SIG-M5 treated with dmso at 0.1 percent for 504 hours (cell line): ENCODE measurements at regions not wholly inside any gene's neighbourhood (a gene's known extent, or its start where the extent isn't known, plus 50 kb on each side); places are given as distances from the start of the nearest gene placed in this dataset.
"Not testable (repeated sequence)": the region's sequence is repeated elsewhere in the genome, so short reads cannot be mapped to it uniquely, and the experiment has no call there.

Experiments used
- DNase-seq: peaks from one replicate; lab custom pipeline; 2025; ENCODE audit not compliant: unreplicated experiment; lab: John Stamatoyannopoulos, UW

GRCh38 chr12:47351526-47351925 lies 271.8 kb upstream of the AMIGO2 start:
- DNase-seq: no peak

GRCh38 chr12:47350062-47350408 lies 270.3 kb upstream of the AMIGO2 start:
- DNase-seq: no peak

DNA sequence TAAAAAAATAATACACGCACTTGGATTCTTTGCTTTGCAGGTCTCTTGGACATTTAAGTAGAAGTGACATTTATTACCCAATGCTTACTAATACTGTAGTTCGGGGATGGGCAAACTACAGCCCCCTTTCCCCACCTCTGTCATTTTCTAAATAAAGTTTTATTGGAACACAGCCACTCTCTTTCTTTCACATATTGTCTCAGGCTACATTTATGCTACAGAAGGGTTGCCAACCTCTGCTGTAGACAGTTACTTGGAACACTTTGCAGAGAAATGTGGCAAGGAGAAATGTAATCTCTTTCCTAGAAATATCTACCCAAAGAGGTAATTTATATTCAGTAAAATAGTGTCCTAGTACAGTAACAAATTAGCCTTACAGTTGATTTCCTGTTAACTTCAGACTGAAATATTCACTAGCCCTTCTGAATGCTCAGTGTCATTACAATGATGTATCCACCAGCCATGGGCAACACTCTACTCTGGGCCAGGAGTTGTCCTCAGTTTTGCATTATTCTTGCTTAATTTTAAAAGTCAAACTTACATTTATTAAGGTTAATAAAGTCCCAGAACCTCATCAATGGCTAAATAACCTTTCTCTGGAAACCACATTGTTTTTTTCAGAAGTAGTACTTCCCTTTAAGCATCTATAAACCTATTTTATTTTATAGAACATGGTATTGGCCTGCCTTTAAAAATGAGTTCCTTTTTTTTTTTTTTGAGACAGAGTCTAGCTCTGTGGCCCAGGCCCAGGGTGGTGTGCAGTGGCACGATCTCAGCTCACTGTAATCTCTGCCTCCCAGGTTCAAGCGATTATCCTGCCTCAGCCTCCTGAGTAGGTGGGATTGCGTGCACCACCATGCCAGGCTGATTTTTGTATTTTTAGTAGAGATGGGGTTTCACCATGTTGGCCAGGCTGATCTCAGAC lies 269.6 kb upstream of the AMIGO2 start:
- no peak for DNase-seq

- DNase-seq: no peak
These were observed 268.4 kb upstream of the AMIGO2 start for GRCh38 chr12:47348206-47348605.

DNA sequence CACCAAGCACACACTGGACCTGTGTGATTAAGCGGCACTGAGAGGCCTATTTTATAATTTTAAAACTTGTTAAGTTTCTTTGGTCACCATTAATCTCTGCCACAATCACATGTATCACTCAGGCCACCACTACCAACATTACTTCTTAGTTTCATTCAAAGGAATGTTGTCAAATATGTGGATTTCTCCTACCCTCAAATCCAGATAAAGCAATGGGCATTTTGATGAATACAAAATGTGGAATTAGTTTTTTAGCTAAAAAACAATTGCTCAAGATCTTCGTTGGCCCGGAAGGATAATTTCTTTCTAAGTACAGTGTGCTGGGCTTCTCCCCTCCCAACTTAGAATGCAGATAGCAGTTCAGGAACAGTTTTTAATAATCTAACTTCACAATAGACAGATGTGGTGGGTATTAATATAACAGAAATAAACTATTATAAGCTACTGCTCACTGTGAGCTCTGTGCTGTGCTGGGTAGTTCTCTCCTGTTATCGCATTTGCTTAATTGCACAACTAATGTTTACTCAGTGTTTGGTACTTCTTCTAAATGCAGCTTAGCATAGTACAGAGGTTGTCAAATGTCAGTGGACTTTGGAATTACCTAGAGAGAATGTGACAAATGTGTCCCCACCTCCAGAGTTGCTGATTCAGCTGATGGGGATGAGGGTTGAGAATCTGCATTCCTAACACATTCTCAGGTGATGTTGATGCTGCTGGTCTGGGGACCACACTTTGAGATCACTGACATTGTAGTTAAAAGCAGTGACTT lies 266.7 kb upstream of the AMIGO2 start:
- no peak for DNase-seq

DNA sequence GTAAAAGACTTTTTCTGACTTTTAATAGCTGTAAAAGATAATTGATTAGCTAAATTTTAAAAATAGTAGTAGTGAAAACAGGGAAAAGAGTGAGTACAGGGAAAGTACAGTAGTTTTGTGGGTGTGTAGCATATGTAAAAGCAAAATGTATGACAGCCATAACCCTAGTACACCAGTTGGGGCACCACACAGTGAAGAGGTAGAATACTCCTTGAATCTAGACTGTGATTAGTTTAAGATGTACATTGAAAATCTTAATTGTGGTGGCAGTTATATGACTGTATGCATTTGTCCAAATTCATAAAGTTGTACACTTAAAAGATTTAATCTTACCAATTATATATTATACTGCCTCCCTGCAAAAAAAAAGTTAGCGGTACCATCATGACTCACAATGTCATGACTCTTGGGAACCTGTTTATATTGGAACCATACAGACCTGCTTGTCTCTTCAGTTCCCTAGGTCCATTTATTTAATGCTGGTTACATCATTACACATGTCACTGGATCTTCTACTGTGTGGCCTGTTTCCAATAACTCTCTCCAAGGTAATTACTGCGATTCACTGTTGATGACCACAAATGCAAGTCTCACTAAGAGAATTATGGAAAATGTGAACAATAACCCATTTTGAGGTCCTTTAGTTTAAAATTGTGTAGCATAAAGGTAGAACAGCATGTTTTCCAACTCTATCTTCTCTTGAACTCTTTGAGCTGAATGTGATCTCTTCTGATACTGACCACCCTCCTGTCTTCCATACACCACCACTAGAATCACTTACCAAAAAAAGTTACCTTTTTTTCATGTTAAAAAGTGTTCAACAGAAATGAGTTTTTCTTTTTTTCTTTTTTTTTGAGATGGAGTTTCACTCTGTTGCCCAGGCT lies 264.2 kb upstream of the AMIGO2 start:
- no peak for DNase-seq

DNA sequence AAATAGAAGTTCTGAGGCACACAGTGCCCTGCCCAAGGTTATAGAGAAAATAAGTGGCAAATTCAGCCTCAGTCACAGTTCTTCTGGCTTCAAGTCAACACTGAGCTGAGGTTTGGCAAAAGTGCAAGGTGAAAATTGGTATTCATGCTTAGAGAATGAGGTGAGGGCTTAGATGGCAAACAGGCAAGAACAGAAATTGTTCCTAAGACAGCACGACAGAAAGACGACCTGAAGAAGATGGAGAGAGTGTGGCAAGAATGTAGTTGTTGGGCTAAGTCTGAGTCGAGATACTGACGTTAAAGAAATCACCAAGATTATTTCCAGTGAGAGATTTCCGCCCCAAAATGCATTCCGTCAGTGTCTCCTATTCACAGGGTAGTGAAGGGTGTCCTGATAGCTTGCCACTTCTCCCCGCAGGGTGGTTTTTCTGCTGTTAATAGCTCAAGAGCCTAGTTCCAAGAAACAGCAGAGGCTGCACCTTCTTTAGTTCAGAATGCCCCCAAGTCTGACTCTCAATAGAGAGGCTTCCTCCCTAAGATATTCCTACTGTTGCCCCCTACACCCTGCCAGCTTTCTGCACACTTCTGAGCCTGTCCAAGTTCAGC lies 260.8 kb upstream of the AMIGO2 start:
- no peak for DNase-seq

- DNase-seq: no peak
These were observed 257.8 kb upstream of the AMIGO2 start for GRCh38 chr12:47337581-47337980.

- DNase-seq: not testable (repeated sequence)
These were observed 253.6 kb upstream of the AMIGO2 start for GRCh38 chr12:47333271-47333858.

- no peak for DNase-seq
These were observed 249.2 kb upstream of the AMIGO2 start for GRCh38 chr12:47328831-47329545.

DNA sequence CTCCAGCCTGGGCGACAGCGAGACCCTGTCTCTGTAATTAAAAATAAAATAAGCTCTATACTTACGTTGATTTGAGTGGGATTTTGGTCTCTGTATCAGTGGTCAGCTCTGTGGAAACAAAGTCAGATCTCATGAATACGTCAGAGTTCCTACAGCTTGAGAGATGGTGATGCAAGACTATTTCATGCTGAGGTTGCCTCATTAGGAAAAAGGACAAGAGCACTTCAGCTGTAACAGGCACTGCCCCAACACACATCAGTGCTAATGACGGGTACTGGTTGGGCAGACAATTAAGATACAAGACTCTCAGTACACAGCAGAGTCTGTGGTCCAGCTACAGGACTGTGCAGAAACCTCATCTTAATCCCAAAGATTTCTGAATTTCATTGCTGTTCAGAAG lies 246.4 kb upstream of the AMIGO2 start:
- no peak for DNase-seq

GRCh38 chr12:47323802-47324201 lies 244.0 kb upstream of the AMIGO2 start:
- no peak for DNase-seq

DNA sequence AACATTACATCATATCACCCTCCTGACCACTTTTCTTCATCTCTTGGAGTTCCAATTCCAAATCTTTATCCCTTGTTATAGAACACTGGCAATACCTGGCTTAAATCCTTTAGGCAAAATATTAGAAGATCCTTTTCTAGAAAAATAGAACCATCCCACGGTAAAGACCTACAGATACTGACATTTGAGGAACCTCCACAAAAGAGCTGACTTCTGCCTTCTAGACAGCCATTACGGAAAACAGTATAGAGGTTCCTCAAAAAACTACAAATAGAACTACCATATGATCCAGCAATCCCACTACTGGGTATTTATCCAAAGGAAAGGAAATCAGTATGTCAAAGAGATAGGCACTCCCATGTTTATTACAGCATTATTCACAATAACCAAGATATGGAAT lies 241.7 kb upstream of the AMIGO2 start:
- DNase-seq: no peak

- no peak for DNase-seq
These were observed 240.0 kb upstream of the AMIGO2 start for GRCh38 chr12:47319746-47320145.

DNA sequence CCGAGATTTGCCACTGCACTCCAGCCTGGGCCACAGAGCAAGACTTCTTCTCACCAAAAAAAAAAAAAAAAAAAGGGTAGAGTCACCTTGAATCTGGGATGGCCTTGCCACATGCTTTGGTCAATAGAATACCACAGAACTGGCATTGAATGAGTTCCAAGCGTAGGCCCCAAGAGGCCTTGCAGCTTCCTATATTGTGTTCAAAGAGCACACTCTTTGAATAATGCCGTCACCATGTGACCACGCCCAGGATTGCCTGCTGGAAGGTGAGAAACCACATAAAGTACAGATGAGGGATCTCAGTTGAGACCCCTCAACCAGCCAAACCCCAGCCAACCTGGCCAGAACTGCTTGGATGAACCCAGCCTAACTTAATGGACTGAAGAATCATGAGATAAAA lies 239.2 kb upstream of the AMIGO2 start:
- no peak for DNase-seq

- no peak for DNase-seq
These were observed 237.6 kb upstream of the AMIGO2 start for GRCh38 chr12:47317175-47317915.

DNA sequence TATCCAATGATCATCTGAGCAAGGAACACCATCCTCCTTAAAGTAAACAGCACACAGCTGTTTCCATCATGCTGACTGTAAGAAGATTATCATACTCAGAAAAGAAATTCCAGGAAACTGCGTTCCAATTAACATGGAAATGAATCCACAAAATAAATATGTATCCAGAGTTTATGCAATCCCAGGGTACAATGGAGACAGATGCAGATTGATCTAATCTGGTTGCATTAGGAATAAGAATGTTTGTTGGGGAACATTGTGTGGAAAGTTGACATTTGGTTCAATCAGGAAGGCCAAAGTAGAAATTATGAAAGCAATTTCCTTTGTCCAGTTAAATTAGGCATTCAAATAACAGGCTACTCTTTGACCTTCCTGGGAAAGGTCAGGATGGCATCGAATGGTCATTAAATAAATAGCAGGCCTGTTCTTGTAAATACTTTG lies 236.9 kb upstream of the AMIGO2 start:
- DNase-seq: no peak

GRCh38 chr12:47314996-47315395 lies 235.2 kb upstream of the AMIGO2 start:
- no peak for DNase-seq

DNA sequence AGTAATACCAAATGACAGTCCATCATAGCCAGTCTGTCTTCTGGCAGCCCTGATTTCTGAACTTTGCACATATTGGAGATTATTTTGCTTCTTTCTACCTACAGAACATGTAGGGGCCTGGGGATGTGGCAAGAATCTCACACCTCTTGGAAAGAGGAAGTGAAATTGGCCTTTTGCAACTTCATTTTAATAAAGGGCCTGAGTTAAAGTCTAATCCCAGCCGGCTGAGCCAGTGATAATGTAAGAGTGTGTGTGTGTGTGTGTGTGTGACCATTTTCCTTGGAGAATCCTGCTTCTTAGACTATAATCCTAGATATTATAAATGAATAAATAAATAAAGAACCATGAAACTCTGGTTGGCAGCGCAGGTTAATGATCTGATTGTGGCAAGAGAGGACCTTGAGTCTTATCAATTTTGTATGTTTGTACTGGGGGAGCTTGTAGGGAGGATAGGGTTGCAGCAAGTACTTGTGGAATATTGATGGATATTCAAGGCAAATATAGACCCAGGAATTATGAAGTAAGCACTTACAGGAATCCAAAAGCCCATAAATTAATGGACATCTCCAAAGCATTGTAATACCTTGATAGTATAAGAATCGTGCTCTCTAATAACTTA lies 233.2 kb upstream of the AMIGO2 start:
- peak; percentile 48 for DNase-seq
